ENCODE measurements at regions not wholly inside any gene's neighbourhood (a gene's known extent, or its start where the extent isn't known, plus 50 kb on each side); places are given as distances from the start of the nearest gene placed in this dataset.

- DNase-seq (ENCODE audit: low read depth in 2 of 2) = no peak
Measured at GRCh38 chr3:153657046-153657445, 464.1 kb upstream of the ARHGEF26 start.

GRCh38 chr3:153657461-153657860 lies 463.7 kb upstream of the ARHGEF26 start:
- DNase-seq (ENCODE audit: low read depth in 2 of 2) = no peak

GRCh38 chr3:153658136-153658535 lies 463.1 kb upstream of the ARHGEF26 start:
- DNase-seq (ENCODE audit: low read depth in 2 of 2) = no peak

GRCh38 chr3:153666991-153667740 lies 454.0 kb upstream of the ARHGEF26 start:
- DNase-seq (ENCODE audit: low read depth in 2 of 2) = no peak

- no peak for DNase-seq (ENCODE audit: low read depth in 2 of 2)
Measured at GRCh38 chr3:153669527-153669926, 451.7 kb upstream of the ARHGEF26 start.

- DNase-seq (ENCODE audit: low read depth in 2 of 2) = no peak
Measured at GRCh38 chr3:153670577-153670976, 450.6 kb upstream of the ARHGEF26 start.

GRCh38 chr3:153673853-153674252 lies 447.3 kb upstream of the ARHGEF26 start:
- DNase-seq (ENCODE audit: low read depth in 2 of 2) = no peak

- DNase-seq (ENCODE audit: low read depth in 2 of 2) = no peak
Measured at GRCh38 chr3:153679714-153680113, 441.5 kb upstream of the ARHGEF26 start.

- DNase-seq (ENCODE audit: low read depth in 2 of 2) = no peak
Measured at GRCh38 chr3:153680526-153680925, 440.7 kb upstream of the ARHGEF26 start.

- DNase-seq (ENCODE audit: low read depth in 2 of 2) = no peak
Measured at GRCh38 chr3:153681057-153681456, 440.1 kb upstream of the ARHGEF26 start.

- no peak for DNase-seq (ENCODE audit: low read depth in 2 of 2)
Measured at GRCh38 chr3:153688301-153689120, 432.7 kb upstream of the ARHGEF26 start.

- DNase-seq (ENCODE audit: low read depth in 2 of 2) = no peak
Measured at GRCh38 chr3:153693207-153693606, 428.0 kb upstream of the ARHGEF26 start.

- no peak for DNase-seq (ENCODE audit: low read depth in 2 of 2)
Measured at GRCh38 chr3:153702106-153702505, 419.1 kb upstream of the ARHGEF26 start.

GRCh38 chr3:153704115-153704514 lies 417.1 kb upstream of the ARHGEF26 start:
- no peak for DNase-seq (ENCODE audit: low read depth in 2 of 2)

GRCh38 chr3:153706706-153707105 lies 414.5 kb upstream of the ARHGEF26 start:
- no peak for DNase-seq (ENCODE audit: low read depth in 2 of 2)

- no peak for DNase-seq (ENCODE audit: low read depth in 2 of 2)
Measured at GRCh38 chr3:153714016-153714415, 407.2 kb upstream of the ARHGEF26 start.

GRCh38 chr3:153714588-153715290 lies 406.5 kb upstream of the ARHGEF26 start:
- DNase-seq (ENCODE audit: low read depth in 2 of 2) = no peak

GRCh38 chr3:153722157-153722556 lies 399.0 kb upstream of the ARHGEF26 start:
- no peak for DNase-seq (ENCODE audit: low read depth in 2 of 2)

GRCh38 chr3:153731071-153731470 lies 390.1 kb upstream of the ARHGEF26 start:
- no peak for DNase-seq (ENCODE audit: low read depth in 2 of 2)

GRCh38 chr3:153734777-153735551 lies 386.2 kb upstream of the ARHGEF26 start:
- no peak for DNase-seq (ENCODE audit: low read depth in 2 of 2)

- DNase-seq (ENCODE audit: low read depth in 2 of 2) = no peak
Measured at GRCh38 chr3:153740109-153740508, 381.1 kb upstream of the ARHGEF26 start.

- no peak for DNase-seq (ENCODE audit: low read depth in 2 of 2)
Measured at GRCh38 chr3:153744889-153745288, 376.3 kb upstream of the ARHGEF26 start.
